ENCODE measurements at regions not wholly inside any gene's neighbourhood (a gene's known extent, or its start where the extent isn't known, plus 50 kb on each side); places are given as distances from the start of the nearest gene placed in this dataset.

- DNase-seq (ENCODE audit: low read depth) = no peak
Observed at GRCh38 chr7:32143301-32143700, 73.1 kb upstream of the PDE1C start.

DNA sequence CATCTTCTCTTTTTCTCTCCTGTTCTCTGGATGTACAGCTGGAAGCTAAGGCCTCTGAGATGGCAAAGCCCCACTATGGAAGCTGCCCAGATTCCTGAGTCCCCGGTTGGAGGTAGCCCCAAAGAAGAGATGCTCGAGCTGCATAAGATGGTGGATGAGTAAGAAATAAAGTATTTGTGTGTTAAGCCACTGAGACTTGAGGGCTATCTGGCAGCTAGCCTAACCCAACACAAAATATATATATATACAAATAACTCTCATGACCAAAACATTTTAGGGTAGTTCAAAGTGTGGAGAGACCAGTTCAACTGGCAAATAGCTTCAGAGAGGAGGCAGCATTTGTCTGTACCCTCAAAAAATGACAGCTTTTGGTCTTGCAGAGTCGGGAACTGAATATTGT is 72.4 kb upstream of the PDE1C start:
- DNase-seq (ENCODE audit: low read depth) = no peak

GRCh38 chr7:32140210-32140939 is 70.2 kb upstream of the PDE1C start:
- no peak for DNase-seq (ENCODE audit: low read depth)

- DNase-seq (ENCODE audit: low read depth) = no peak
Observed at GRCh38 chr7:32137059-32137458, 66.9 kb upstream of the PDE1C start.

DNA sequence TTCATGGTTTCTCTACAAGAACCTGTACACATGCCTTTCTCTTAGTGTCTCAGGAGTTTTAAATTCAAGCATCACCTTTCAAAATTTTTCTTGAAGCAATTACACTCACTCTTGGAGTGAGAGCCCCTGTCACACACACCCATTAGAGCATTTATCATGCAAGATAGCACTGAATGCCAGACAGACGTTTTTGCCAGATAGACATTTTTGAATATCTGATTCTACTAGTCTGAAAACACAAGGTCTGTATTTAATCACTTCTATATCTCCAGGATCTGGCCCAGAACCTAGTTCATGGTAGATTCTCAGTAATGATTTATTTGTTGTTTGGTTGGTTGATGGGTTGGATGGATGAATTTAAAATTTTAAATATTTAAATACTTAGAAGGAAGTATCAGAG is 60.9 kb upstream of the PDE1C start:
- no peak for DNase-seq (ENCODE audit: low read depth)

- DNase-seq (ENCODE audit: low read depth) = no peak
Observed at GRCh38 chr7:32126843-32127242, 56.6 kb upstream of the PDE1C start.

All from stimulated activated CD8-positive, alpha-beta memory T cell treated with anti-CD3 and anti-CD28 coated beads, Interleukin-15, amount 100 ng/mL, for 1 hour (primary cell).